ENCODE measurements at regions not wholly inside any gene's neighbourhood (a gene's known extent, or its start where the extent isn't known, plus 50 kb on each side); places are given as distances from the start of the nearest gene placed in this dataset.

GRCh38 chr6:119562168-119562567 is 212.6 kb upstream of the MAN1A1 start:
- H3K9me3 ChIP-seq (ENCODE audit: severe bottlenecking): no peaks in the 10 kb centered on the region
- no peaks in the 10 kb centered on the region for H3K4me1 ChIP-seq (ENCODE audit: insufficient read depth, poor library complexity, severe bottlenecking)
- no peaks in the 10 kb centered on the region for H3K36me3 ChIP-seq (ENCODE audit: low read depth)
- H3K4me3 ChIP-seq (ENCODE audit: severe bottlenecking): no peak overlapping the region
- H3K27me3 ChIP-seq (ENCODE audit: insufficient read depth, poor library complexity, severe bottlenecking): no peaks in the 10 kb centered on the region
- DNase-seq (ENCODE audit: low spot score) (no peak), ATAC-seq (ENCODE audit: low read depth) (no peak)
- H3K27ac ChIP-seq (ENCODE audit: poor library complexity, severe bottlenecking): no peak overlapping the region
- no peak for TF ChIP-seq CTCF (IDR thresholded peaks at IDR 0.05; ENCODE audit: poor library complexity, severe bottlenecking)

- no peak for TF ChIP-seq CTCF (IDR thresholded peaks at IDR 0.05; ENCODE audit: poor library complexity, severe bottlenecking)
- ATAC-seq (ENCODE audit: low read depth): no peak
Observed at GRCh38 chr6:119559586-119559985, 210.0 kb upstream of the MAN1A1 start.

GRCh38 chr6:119557239-119557638 is 207.7 kb upstream of the MAN1A1 start:
- H3K36me3 ChIP-seq (ENCODE audit: low read depth): no peaks in the 10 kb centered on the region
- H3K4me3 ChIP-seq (ENCODE audit: severe bottlenecking): no peak overlapping the region
- ATAC-seq (ENCODE audit: low read depth) (no peak), DNase-seq (ENCODE audit: low spot score) (no peak)
- H3K27me3 ChIP-seq (ENCODE audit: insufficient read depth, poor library complexity, severe bottlenecking): no peaks in the 10 kb centered on the region
- H3K9me3 ChIP-seq (ENCODE audit: severe bottlenecking): no peaks in the 10 kb centered on the region
- no peak overlapping the region for H3K27ac ChIP-seq (ENCODE audit: poor library complexity, severe bottlenecking)
- TF ChIP-seq CTCF (IDR thresholded peaks at IDR 0.05; ENCODE audit: poor library complexity, severe bottlenecking): no peak
- H3K4me1 ChIP-seq (ENCODE audit: insufficient read depth, poor library complexity, severe bottlenecking): no peaks in the 10 kb centered on the region

More at GRCh38 chr6:119559586-119559985, 210.0 kb upstream of the MAN1A1 start:
- Histone ChIP-seq H3K4me3 (ENCODE audit: severe bottlenecking) (no peak overlapping the region), H3K4me1 (ENCODE audit: insufficient read depth, poor library complexity, severe bottlenecking) (no peaks in the 10 kb centered on the region), H3K36me3 (ENCODE audit: low read depth) (no peaks in the 10 kb centered on the region), H3K27me3 (ENCODE audit: insufficient read depth, poor library complexity, severe bottlenecking) (no peaks in the 10 kb centered on the region), H3K9me3 (ENCODE audit: severe bottlenecking) (no peaks in the 10 kb centered on the region), H3K27ac (ENCODE audit: poor library complexity, severe bottlenecking) (no peak overlapping the region)
- DNase-seq (ENCODE audit: low spot score): no peak

DNA sequence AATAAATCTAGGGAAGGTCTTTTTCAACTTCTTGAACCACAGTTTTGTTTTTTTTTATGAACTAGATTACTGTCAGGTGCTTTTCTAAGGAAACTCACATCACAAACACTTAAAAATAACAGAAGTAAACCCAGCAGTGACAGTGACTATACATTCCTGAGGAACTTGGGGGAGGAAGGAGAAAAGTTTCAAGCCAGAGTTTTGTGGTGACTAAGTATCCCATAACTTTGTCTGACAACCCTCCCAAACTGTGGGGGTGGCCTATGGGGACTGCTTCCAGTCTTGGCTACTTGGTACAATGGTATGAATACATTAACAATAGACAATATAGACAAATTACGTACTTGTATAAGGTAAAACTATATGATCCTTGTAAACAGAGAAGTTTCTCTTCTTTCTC is 202.5 kb upstream of the MAN1A1 start:
- no peak for TF ChIP-seq CTCF (IDR thresholded peaks at IDR 0.05; ENCODE audit: poor library complexity, severe bottlenecking)

DNA sequence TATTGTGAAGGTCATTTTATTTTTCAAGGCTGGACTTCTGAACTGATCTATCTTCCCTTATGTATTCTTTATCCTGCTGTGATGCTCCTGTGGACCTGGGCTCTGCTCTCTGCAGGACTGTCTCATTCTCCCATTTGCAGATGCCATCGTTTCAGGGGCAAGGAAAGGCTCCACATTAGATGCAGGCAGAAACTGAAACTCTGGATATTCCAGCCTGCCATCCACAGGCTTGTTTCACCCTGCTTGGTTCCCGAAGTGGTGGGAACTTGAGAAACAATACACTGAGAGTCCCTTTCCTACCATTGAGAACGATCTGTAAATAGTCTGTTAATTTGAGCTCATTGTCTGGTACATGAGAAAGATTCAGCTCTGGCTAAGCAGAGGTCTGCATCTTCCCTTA is 197.5 kb upstream of the MAN1A1 start:
- no peak for DNase-seq (ENCODE audit: low spot score)
- ATAC-seq (ENCODE audit: low read depth): no peak
- Histone ChIP-seq H3K4me3 (ENCODE audit: severe bottlenecking) (no peak overlapping the region), H3K27ac (ENCODE audit: poor library complexity, severe bottlenecking) (no peak overlapping the region), H3K4me1 (ENCODE audit: insufficient read depth, poor library complexity, severe bottlenecking) (peaks cover 2% of the 10 kb centered on the region), H3K36me3 (ENCODE audit: low read depth) (no peaks in the 10 kb centered on the region), H3K27me3 (ENCODE audit: insufficient read depth, poor library complexity, severe bottlenecking) (no peaks in the 10 kb centered on the region), H3K9me3 (ENCODE audit: severe bottlenecking) (no peaks in the 10 kb centered on the region)
- no peak for TF ChIP-seq CTCF (IDR thresholded peaks at IDR 0.05; ENCODE audit: poor library complexity, severe bottlenecking)

More for the DNA sequence above, 202.5 kb upstream of the MAN1A1 start:
- H3K27ac ChIP-seq (ENCODE audit: poor library complexity, severe bottlenecking): no peak overlapping the region
- no peaks in the 10 kb centered on the region for H3K27me3 ChIP-seq (ENCODE audit: insufficient read depth, poor library complexity, severe bottlenecking)
- ATAC-seq (ENCODE audit: low read depth): no peak
- no peak overlapping the region for H3K4me3 ChIP-seq (ENCODE audit: severe bottlenecking)
- no peak for DNase-seq (ENCODE audit: low spot score)
- H3K4me1 ChIP-seq (ENCODE audit: insufficient read depth, poor library complexity, severe bottlenecking): no peaks in the 10 kb centered on the region
- H3K36me3 ChIP-seq (ENCODE audit: low read depth): no peaks in the 10 kb centered on the region
- no peaks in the 10 kb centered on the region for H3K9me3 ChIP-seq (ENCODE audit: severe bottlenecking)
